Stromal cell of bone marrow (primary cell): ENCODE measurements at regions not wholly inside any gene's neighbourhood (a gene's known extent, or its start where the extent isn't known, plus 50 kb on each side); places are given as distances from the start of the nearest gene placed in this dataset.

Source experiments
- DNase-seq: peaks from one replicate; pipeline ENCODE4 v3.0.0-alpha.2; 2012; ENCODE audit warnings: low read depth

- DNase-seq = no peak
Measured at GRCh38 chr14:105844810-105845724, 318.7 kb downstream of the TMEM121 start.

DNA sequence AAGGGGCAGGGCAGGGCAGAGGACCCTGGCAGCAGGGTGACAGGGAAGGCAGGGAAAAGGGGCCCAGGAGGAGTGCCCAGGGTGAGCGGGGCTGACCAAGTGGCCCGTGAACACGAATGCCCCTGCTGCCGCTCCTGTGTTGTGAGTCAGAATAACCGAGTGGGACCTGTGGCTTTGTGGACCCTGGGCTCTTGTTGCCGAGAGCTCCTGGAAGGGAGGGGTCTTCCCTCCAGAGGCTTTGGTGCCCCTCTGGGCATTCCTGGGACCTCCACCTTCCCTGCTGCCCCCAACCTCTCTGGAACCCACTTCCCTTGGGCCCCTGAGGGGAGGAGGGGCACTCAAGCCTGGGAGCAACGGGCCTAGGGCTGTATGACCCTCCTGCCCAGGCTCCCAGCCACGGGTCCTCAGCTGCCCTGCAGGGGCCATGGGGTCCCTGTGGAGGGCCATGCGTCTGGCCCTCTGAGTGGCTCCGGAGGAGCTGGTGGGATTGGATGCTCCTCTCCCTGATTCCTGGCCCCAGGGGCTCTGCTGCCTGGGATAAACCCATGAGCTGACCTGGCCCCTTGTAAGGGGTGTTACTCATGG lies 319.4 kb downstream of the TMEM121 start:
- DNase-seq = no peak

DNA sequence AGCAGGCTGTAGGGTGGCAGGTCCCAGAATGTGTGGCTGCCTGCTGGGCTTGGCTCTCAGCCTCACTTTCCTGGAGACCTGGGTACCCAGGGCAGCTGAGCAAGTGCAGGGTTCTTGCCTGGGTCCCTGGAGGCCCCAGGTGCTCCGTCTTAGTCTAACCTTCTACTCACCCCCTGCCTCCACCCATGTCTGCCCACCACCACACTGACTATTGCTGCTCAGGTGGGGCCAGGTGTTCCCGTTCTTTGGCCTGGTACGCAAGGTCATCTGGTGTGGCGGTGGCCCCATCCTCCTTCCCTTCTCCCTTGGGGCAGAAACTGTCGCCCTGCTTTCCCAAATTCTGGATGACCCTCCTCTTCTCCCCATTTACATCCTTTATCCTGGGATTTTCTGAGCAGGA lies 319.9 kb downstream of the TMEM121 start:
- no peak for DNase-seq

- DNase-seq = no peak
Measured at GRCh38 chr14:105847400-105847799, 321.0 kb downstream of the TMEM121 start.

DNA sequence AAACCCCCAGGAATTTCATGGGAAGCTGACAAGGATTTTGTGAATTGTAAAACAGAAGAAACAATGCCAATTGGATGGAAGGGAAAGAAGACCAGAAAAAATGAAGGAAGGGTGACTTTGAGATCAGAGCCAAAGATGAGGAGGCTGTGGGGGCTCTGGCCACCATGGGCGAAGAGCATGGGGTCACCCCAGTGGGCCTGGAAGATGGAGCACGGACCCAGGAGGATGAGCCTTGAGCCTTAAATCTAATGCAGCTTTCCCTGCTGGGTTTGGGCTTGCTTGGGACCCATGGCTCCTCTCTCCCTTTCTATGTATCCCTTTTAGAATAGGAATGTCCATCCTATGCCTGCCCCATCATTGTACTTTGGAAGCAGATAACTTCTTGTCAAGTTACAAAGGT lies 322.2 kb downstream of the TMEM121 start:
- no peak for DNase-seq

DNA sequence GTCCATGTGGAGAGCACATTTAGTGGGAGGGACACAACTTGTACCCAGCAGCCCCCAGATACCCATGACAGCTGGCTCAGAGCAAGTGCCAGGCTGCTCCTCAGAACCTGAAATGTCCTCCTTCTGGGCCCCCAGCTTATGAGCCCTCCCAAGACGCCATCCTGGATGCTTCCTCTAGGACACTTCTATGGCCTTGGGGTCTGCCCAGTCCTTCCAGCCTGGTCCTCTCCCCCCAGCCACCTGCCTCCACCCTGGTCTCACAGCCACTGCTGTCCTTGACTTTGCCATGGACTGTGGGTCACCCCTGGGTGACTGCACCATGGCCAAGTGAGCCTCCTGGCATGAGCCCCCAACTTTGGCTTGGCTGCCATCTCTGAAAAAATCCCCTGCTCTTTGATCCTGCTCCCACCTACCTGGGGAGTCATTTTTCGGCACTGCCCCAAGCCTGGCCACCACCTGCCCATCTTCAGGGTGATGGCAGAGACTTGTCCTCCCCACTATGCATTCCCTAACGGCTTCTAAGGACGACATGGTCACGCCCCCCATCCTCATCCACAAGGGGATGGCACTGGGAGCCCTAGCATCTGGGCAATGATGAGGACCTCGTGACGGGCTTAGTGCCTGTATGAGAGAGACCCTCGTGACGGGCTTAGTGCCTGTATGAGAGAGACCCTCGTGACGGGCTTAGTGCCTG lies 323.7 kb downstream of the TMEM121 start:
- no peak for DNase-seq

- DNase-seq = no peak
Measured at GRCh38 chr14:105850853-105851581, 324.6 kb downstream of the TMEM121 start.

DNA sequence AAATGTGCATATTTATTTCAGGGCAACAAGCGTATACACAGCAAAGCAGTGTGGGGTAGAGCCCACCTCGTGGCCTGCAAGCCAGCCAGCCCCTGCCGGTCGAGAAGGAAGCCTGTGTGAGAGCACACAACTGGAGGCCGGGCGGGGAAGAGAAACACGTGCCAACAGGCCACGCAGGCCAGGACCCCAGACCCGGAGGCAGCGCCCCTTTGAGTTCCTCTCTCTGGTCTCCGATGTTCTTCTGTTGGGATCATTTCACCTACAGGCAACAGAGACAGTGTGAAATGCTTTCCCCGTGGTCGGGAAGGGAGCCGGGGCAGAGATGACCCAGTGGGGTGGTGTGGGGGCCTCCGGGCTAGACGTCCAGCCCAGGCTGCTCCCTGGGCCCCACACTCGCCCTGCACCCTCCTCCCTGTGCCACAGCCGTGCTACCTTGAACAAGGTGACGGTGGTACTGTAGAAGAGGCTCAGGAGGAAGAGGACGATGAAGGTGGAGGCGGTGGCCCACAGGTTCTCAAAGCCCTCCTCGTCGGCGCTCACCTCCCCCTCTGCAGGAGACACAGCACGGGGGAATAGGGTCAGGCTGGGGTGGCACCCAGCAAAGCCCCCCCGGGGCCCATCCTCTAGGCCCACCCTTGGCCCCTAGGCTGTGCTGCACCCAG lies 325.5 kb downstream of the TMEM121 start:
- no peak for DNase-seq

- no peak for DNase-seq
Measured at GRCh38 chr14:105852378-105853088, 326.1 kb downstream of the TMEM121 start.

GRCh38 chr14:105853089-105853906 lies 326.9 kb downstream of the TMEM121 start:
- DNase-seq = no peak

DNA sequence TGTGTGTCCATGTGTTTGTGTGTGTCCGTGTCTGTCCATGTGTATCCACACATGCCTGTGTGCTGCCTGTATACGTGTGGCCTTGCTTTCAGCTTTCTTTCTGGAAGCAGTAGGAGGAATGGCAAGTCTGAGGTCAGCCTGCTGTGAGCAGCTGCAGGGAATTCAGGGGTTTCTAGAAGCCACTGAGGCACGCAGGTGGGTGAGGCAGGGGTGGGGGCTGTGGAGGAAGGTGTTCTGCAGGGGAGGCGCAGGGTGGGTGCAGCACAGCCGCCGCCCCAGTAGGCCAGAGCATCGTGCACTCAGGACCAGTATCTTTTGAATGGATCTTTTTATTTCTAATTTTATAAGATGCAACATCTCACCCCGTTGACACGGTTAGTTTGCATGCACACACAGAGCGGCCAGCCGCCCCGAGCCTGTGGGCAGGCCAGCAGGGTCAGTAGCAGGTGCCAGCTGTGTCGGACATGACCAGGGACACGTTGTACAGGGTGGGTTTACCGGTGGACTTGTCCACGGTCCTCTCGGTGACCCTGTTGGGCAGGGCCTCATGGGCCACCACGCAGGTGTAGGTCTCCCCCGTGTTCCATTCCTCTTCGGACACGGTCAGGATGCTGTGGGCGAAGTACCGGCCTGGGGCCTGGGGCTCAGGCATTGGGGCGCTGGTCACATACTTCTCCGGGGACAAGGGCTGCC lies 327.7 kb downstream of the TMEM121 start:
- no peak for DNase-seq

- DNase-seq = no peak
Measured at GRCh38 chr14:105854600-105855245, 328.3 kb downstream of the TMEM121 start.

DNA sequence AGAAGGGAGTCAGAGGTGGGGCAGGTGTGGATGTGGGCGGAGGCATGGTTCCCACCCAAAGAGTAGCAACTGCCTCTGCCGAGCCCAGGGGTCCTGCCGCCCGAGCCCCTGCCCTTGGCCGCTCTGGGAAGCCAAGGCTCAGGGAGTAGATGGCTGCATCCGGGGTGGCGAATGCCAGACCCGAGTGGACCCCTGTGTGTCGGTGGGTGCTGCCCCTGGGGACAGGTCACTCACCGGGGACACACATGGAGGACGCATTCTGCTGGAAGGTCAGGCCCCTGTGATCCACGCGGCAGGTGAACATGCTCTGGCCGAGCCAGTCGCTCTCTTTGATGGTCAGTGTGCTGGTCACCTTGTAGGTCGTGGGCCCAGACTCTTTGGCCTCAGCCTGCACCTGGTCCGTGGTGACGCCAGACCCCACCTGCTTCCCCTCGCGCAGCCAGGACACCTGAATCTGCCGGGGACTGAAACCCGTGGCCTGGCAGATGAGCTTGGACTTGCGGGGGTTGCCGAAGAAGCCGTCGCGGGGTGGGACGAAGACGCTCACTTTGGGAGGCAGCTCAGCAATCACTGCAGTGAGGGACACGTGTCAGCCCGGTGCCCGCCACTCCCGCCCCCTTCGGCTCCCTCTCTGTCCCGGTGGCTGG lies 329.0 kb downstream of the TMEM121 start:
- no peak for DNase-seq

GRCh38 chr14:105855893-105856675 lies 329.7 kb downstream of the TMEM121 start:
- DNase-seq = no peak

DNA sequence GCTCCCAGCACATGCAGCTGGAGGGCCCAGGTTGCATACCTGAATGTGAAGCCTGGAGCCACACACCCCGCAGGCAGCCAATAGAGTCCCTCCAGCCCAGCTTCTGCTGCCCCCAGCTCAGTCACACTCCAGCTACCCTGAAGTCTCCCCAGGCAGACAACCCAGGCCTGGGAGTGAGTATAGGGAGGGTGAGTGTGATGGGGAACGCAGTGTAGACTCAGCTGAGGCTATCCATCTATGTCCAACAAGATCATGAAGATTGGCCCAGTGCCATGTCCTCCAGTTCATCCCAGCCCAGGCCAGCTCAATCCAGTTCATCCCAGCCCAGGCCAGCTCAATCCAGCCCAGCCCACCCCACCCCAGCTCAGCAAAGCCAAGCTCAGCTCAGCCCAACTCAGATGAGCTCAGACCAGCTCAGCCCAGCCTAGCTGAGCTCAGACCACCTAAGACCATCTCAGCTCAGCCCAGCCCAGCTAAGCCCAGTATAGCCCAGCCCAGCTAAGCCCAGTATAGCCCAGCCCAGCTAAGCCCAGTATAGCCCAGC lies 330.4 kb downstream of the TMEM121 start:
- DNase-seq = no peak

GRCh38 chr14:105857220-105857825 lies 330.9 kb downstream of the TMEM121 start:
- no peak for DNase-seq
